SKM-1 (cell line): ENCODE measurements at regions not wholly inside any gene's neighbourhood (a gene's known extent, or its start where the extent isn't known, plus 50 kb on each side); places are given as distances from the start of the nearest gene placed in this dataset.

Experiments used
- DNase-seq: peaks from one replicate; lab custom pipeline; 2025; ENCODE audit not compliant: unreplicated experiment; lab: John Stamatoyannopoulos, UW

- DNase-seq = no peak
Measured at GRCh38 chr13:29713839-29714238, 118.4 kb upstream of the SLC7A1 start.

DNA sequence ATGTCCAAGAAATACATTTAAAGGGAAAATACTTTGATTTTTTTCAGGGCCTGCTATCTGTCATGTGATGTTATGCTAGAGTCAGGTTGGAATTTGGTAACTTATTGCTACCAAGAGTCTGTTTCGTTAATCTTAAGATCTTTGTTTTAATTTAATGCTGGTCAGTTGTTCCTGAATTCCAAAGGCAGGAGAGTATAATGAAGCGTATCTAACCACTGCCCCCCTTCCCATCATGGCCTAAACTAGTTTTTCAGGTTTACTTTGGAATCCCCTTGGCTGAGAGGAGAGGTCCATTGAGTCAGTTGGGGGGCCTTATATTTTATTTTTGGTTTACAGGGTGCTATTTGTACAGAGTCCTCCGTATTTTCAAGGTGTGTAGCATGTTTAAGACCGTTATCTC lies 116.3 kb upstream of the SLC7A1 start:
- no peak for DNase-seq

DNA sequence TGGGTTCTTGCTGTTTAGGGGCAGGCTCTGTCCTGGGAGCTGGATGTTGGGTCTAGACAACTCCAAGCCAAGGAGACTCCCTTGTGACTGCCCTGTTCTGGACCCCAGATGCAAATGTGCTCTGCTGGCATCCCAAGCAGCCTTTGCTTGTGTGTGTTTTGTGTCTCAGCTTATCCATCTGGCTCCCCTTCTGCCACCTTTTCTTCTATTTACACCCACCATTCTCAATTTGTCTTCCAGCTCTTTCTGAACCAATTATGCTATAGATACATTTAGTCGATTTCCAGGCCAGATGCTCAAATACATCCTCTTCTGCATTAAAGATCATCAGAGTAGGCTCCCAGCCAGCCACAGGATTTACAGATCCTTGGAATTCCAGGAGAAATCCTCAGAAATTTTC lies 115.0 kb upstream of the SLC7A1 start:
- DNase-seq = no peak

- no peak for DNase-seq
Measured at GRCh38 chr13:29709407-29710069, 114.0 kb upstream of the SLC7A1 start.

DNA sequence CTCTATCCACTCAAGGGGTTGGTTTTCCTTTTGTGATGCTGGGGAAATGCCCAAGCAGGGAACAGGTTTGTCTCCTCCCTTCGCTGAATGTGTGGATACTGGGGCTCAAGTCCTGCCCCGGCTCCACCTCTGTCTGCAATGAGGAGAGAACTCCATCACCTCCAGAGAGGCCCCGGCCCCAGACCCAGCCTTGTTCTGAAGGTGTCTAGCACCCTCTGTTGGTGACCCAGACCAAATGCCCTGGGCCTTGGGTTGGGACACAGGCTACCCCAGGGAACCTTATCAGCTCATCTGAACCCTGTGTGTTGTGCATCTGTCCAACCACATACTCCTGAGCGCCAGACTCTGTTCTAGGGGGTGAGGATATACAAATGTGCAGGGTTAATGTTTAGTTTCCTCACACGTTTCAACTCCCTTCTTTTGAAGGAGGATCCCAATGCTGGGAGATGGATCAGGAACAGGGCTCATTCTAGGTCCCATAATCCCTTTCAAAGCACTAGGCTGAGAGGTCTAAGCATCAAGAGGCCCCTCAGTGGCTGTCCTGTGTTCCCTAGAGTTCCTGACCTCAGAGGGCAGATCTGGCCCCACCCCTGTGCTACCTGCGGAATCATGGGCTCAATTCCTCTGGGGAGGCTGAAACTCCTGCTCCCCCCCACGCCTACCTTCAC lies 112.5 kb upstream of the SLC7A1 start:
- DNase-seq = no peak

GRCh38 chr13:29706923-29707322 lies 111.4 kb upstream of the SLC7A1 start:
- DNase-seq = no peak

- no peak for DNase-seq
Measured at GRCh38 chr13:29704648-29705047, 109.2 kb upstream of the SLC7A1 start.

GRCh38 chr13:29703421-29703820 lies 107.9 kb upstream of the SLC7A1 start:
- no peak for DNase-seq

DNA sequence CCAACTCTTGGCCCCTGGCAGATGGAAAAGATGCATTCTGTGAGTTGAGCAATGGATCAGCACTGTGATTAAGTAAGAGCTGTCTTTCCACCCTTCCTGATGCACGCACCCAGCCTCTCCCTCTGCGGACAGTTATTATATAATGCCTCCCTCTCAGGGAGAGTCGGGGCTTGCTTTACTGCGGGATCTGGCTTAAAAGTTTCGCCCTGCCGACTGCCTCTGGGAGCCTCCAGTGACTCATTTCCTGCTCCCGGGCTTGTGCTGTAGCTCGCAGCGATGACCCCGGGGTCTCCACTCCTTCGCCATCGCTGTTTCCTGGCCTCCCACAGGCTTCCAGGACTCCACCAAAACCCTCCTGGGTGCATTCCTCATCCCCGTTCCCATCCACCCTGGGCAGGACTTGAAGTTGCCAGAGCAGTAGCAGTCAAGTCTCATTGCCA lies 107.4 kb upstream of the SLC7A1 start:
- DNase-seq = no peak

- DNase-seq = no peak
Measured at GRCh38 chr13:29698106-29698505, 102.6 kb upstream of the SLC7A1 start.

DNA sequence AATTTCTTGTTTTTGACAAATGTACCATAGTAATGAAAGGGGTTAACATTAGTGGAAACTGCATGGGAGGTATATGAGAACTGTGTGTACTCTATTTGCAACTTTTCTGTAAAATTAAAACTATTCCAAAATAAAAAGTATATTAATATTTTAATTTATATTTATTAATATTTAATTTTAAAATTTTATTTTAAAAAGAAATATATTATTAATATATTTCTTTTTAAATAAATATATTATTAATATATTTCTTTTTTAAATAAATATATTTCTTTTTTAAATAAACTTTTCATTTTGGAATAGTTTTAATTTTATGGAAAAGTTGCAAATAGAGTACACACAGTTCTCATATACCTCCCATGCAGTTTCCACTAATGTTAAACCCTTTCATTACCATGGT lies 101.1 kb upstream of the SLC7A1 start:
- DNase-seq = no peak

GRCh38 chr13:29693275-29693945 lies 97.9 kb upstream of the SLC7A1 start:
- DNase-seq = no peak

GRCh38 chr13:29689548-29689947 lies 94.1 kb upstream of the SLC7A1 start:
- DNase-seq = no peak

GRCh38 chr13:29688193-29688592 lies 92.7 kb upstream of the SLC7A1 start:
- DNase-seq = no peak

GRCh38 chr13:29684441-29684840 lies 89.0 kb upstream of the SLC7A1 start:
- no peak for DNase-seq

GRCh38 chr13:29683041-29683440 lies 87.6 kb upstream of the SLC7A1 start:
- no peak for DNase-seq

- DNase-seq = no peak
Measured at GRCh38 chr13:29681864-29682263, 86.4 kb upstream of the SLC7A1 start.

- DNase-seq = no peak
Measured at GRCh38 chr13:29679396-29680053, 84.0 kb upstream of the SLC7A1 start.

- DNase-seq = no peak
Measured at GRCh38 chr13:29677627-29678026, 82.1 kb upstream of the SLC7A1 start.

DNA sequence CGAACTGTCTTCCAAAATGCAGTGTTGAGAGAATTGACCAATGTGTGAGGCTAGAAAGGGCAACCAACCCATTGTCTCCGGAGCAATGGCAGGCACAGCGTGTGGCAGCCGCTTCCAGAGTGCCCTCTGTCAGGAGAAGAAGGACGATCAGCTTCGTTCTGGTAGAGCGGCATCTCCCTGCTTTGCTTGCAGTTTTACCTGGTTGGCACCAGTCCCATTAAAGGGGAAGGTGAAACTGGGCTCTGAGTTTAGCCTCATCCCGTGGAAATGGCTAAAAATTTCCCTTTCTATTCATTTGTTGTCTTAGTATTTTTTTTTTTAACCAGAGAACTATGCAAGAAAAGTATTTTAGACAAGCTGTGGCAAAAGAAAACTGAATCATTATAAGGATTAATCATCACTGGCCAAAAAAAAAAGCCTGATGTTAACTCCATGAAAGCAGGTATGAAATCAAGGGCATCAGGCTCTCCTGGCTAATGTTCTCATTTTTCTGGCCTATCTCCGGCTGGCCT lies 81.5 kb upstream of the SLC7A1 start:
- DNase-seq = no peak

GRCh38 chr13:29676535-29676934 lies 81.0 kb upstream of the SLC7A1 start:
- no peak for DNase-seq

DNA sequence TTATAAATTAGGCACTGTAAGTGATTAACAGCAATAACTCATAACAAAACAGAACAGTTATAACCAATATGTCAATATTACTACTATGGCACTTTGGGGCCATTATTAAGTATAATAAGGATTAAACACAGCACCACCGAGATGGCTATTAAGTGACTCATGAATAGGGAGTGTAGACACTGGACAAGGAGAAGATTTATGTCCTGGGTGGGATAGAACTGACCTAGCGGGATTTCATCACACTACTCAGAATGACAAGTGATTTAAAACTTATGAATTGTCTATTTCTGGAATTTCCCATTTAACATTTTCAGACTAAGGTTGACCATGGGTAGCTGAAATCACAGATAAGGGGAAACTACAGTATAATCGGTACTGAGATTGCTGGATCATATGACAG lies 79.0 kb upstream of the SLC7A1 start:
- no peak for DNase-seq
